Upper lobe of left lung (tissue), 4 donors: ENCODE measurements at regions not wholly inside any gene's neighbourhood (a gene's known extent, or its start where the extent isn't known, plus 50 kb on each side); places are given as distances from the start of the nearest gene placed in this dataset.

Source experiments
- POLR2A ChIP-seq, 4 donors: fragments of 450-650 bp; IDR thresholded peaks; one replicate each; pipeline ENCODE4 v1.5.1; 2016 to 2017; ENCODE audit warnings: antibody characterized with exemption in 4 of 4, mild to moderate bottlenecking in 2 of 4
- POLR2AphosphoS5 ChIP-seq, 2 donors: sonication (generic); formaldehyde crosslinking; IDR thresholded peaks; one replicate each; pipeline ENCODE4 v1.5.1; 2017; ENCODE audit warnings: antibody characterized with exemption in 2 of 2
- TF ChIP-seq, protein P1 (sequence below), 6 experiments: fragments of 450-650 bp in 4 of 6; fragments of 200-600 bp in 2 of 6; sonication (generic) in 2 of 6; IDR thresholded peaks; one replicate each; pipeline ENCODE4 v1.5.1; 2016 to 2019; ENCODE audit warnings: antibody characterized with exemption in 6 of 6

DNA sequence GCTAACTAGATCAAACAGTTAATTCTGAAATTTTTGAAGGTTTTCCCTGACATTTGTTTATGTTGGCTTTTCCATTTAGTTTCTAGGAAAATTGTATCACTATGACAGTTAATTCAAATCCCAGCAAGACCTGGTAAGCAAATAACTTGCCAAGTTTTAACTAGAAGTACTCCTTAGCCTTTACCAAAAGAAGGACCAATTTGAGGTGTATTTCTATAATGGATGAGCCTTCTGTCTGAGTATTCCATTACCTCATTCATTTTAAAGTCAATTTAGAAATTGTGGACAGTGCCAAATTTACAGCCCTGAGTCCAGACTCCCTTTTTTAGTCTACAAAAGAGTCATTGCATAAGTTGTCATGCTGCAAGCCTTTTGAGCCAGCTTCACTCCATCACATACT, 687.6 kb downstream of the CETN3 start:
- TF ChIP-seq POLR2AphosphoS5 (IDR thresholded peaks at IDR 0.05) (no peak), POLR2A (IDR thresholded peaks at IDR 0.05) (no peak)
- TF ChIP-seq, protein P1, sequence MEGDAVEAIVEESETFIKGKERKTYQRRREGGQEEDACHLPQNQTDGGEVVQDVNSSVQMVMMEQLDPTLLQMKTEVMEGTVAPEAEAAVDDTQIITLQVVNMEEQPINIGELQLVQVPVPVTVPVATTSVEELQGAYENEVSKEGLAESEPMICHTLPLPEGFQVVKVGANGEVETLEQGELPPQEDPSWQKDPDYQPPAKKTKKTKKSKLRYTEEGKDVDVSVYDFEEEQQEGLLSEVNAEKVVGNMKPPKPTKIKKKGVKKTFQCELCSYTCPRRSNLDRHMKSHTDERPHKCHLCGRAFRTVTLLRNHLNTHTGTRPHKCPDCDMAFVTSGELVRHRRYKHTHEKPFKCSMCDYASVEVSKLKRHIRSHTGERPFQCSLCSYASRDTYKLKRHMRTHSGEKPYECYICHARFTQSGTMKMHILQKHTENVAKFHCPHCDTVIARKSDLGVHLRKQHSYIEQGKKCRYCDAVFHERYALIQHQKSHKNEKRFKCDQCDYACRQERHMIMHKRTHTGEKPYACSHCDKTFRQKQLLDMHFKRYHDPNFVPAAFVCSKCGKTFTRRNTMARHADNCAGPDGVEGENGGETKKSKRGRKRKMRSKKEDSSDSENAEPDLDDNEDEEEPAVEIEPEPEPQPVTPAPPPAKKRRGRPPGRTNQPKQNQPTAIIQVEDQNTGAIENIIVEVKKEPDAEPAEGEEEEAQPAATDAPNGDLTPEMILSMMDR (IDR thresholded peaks at IDR 0.05): no peak
